WI38 (cell line): ENCODE measurements at regions not wholly inside any gene's neighbourhood (a gene's known extent, or its start where the extent isn't known, plus 50 kb on each side); places are given as distances from the start of the nearest gene placed in this dataset.

Source experiments
- H3K4me3 ChIP-seq: 2 replicates; pipeline ENCODE4 v1.5.1; 2011; ENCODE audit warnings: low read depth, mild to moderate bottlenecking, control low read depth, low read length
- TF ChIP-seq, protein P1 (sequence below): IDR thresholded peaks from 2 replicates; pipeline ENCODE4 v1.5.1; 2012; ENCODE audit warnings: low read depth, mild to moderate bottlenecking, control low read depth, low read length

DNA sequence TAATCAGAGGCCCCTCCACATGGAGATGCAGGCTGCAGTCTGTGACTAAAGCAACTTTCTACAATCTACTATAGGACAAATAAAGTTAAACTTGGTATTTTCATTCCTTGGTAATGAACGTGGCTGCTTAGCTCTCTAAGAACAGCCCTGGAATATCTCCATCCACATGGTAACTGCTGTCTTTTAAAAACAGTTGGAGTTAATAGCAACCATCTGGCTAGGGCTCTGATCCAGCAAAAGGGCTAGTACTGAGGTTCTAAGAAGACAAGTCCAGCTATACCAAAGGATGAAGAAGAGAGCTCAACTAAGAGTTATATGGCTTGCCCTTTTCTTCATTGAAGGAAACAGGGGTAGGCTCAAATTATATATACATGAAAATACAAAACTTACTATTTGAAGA, 920.1 kb downstream of the FLRT2 start:
- H3K4me3 ChIP-seq = no peak overlapping the region
- TF ChIP-seq, protein P1, sequence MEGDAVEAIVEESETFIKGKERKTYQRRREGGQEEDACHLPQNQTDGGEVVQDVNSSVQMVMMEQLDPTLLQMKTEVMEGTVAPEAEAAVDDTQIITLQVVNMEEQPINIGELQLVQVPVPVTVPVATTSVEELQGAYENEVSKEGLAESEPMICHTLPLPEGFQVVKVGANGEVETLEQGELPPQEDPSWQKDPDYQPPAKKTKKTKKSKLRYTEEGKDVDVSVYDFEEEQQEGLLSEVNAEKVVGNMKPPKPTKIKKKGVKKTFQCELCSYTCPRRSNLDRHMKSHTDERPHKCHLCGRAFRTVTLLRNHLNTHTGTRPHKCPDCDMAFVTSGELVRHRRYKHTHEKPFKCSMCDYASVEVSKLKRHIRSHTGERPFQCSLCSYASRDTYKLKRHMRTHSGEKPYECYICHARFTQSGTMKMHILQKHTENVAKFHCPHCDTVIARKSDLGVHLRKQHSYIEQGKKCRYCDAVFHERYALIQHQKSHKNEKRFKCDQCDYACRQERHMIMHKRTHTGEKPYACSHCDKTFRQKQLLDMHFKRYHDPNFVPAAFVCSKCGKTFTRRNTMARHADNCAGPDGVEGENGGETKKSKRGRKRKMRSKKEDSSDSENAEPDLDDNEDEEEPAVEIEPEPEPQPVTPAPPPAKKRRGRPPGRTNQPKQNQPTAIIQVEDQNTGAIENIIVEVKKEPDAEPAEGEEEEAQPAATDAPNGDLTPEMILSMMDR = no peak

DNA sequence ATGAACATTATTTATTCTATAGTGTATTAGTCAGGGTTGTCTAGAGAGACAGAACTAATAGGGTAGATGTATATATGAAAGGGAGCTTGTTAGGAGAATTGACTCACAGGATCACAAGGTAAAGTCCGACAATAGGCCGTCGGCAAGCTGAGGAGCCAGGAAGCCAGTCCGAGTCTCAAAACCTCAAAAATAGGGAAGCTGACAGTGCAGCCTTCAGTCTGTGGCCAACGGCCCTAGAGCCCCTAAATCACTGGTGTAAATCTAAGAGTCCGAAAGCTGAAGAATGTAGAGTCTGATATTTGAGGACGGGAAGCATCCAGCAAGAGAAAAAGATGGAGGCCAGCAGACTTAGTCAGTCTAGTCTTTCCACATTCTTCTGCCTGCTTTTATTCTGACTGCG, 912.2 kb downstream of the FLRT2 start:
- H3K4me3 ChIP-seq = no peak overlapping the region
- TF ChIP-seq, protein P1 = no peak

DNA sequence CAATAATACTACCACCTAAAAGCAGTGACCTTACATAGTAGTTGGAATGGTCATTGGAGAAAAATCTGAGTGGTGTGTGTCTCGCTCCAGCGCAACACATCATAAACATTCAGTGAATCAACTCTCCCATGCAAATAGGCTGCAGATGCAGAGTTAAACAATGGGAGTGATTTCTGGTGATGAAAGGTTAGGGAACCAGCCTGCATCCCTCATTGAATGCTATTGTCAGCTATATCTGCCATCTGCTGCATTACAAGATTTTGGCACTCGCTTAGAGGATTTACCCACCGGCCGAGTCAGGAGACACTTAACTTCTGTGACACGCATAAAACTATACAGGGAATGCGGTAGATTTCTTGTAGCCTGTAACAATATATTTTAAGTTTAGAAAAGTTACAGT, 900.9 kb downstream of the FLRT2 start:
- TF ChIP-seq, protein P1 = no peak
- no peak overlapping the region for H3K4me3 ChIP-seq

DNA sequence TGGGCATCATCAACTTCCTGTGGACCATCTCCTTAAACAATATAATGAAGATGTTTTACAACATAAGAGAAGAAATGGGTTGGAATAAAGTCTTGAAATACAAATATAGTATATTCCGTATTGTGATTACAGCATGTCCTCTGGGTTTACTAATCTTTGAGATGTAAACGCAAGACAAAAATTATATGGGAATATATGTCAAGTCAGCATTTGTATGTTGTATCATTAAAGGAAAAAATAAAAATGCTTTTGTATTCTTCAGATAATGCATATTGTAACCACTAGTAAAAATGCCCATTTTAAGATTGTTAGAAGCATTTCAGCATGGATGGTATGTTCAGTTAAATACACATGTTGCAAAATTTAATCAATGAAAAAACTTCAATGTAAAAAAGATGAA, 893.3 kb downstream of the FLRT2 start:
- TF ChIP-seq, protein P1 = no peak
- H3K4me3 ChIP-seq = no peak overlapping the region

DNA sequence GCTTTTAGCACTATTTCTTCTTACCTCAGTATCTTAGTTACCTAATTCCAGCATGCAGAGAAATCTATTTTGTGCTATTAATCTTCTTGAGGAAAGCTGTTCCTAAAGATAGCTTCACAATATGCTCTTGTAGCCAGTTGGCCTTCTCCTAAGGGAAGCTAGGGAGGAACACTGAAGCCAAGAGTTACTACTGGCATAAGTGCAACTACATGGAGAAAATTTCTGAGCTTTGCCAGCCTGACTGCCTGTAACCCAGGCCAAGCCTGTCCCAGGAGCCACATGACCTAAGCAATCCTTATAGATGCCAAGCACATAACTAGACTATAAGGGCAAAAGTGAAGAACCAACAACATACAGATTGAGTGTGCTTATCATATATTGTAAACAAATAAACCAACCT, 890.2 kb downstream of the FLRT2 start:
- TF ChIP-seq, protein P1 = no peak
- no peak overlapping the region for H3K4me3 ChIP-seq

DNA sequence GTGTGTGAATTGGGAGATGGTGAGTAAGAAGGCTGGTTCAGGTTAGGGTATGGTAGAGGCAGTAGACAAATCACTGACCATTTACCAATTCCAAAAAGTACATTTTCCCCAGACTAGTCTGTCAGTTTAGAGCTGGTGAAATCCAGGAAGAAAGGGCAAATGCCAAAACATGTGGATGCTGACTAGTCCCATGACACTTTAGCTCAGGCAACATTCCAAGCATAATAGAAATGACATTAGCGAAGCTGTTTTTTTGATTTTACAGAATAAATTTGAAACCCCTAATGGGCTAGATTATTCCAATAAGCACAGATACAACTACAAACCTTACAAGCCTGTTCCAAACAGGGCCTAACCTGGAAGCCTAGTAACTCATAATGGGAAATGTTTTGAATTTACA, 884.2 kb downstream of the FLRT2 start:
- no peak overlapping the region for H3K4me3 ChIP-seq
- TF ChIP-seq, protein P1 = no peak

DNA sequence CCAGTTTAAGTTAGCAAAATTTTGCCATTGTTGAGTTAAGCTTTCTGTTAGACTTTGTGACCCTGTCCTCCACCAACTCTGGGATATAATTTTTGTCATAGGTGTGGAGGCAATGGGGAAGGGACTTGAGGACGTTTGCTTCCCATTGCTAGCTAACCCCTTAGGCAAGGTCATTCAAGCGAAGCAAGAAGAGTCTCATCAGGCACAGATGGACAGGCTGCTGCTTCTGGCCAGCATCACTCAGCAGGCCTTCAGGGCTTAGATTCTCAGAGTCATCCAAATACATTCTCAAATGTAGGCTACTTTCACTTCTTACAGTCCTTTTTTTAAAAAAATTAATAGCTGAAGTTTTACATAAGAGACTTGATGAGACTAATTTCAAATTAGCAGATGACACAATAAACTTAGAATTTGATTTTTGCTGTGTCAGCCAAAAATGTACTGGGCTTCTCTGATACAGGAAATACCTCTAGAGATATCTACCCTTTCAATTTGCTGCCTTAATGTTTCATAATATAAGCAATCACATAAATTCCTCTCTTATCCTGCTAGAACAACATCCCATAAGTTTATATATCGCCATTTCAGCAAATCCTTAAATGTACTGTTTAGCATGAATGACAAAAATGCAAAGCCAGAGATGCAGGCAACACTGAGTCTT, 875.2 kb downstream of the FLRT2 start:
- TF ChIP-seq, protein P1 = no peak
- H3K4me3 ChIP-seq = no peak overlapping the region
